ENCODE measurements at regions not wholly inside any gene's neighbourhood (a gene's known extent, or its start where the extent isn't known, plus 50 kb on each side); places are given as distances from the start of the nearest gene placed in this dataset.

GRCh38 chr5:27475063-27475462 lies 436.7 kb upstream of the CDH9 start:
- TF ChIP-seq CTCF (conservative IDR thresholded peaks at IDR 0.05 in 1 of 2, IDR thresholded peaks at IDR 0.05 in 1 of 2; ENCODE audit: low read depth in 1 of 2, low read length in 2 of 2) (no peak), EZH2 (IDR thresholded peaks at IDR 0.05; ENCODE audit: low read length, missing control alignments) (no peak)

Data from fibroblast of lung (primary cell).